ENCODE measurements at regions not wholly inside any gene's neighbourhood (a gene's known extent, or its start where the extent isn't known, plus 50 kb on each side); places are given as distances from the start of the nearest gene placed in this dataset.

DNA sequence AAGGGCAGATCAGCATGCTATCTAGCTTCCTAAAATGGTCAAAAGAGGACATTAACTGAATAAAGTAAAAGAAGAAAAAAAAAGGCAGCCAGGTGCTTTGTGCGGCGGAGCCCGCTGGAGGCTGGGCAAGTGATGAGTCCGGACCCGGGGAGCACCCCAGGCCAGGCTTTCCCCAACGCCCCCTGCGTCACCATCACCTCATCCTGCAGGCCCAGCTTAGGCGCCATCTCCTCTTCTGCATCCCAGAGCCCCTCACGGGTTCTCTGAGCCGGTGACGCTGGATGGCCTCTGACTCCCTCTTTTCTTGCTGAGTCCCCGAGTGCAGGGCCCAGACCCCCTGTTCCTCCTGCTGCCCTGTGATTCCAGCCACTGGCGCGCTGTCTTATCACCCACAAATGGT, 250.1 kb downstream of the TBXT start:
- H3K27me3 ChIP-seq (ENCODE audit: insufficient read depth, poor library complexity, severe bottlenecking) = no peaks in the 10 kb centered on the region
- DNase-seq (ENCODE audit: low read depth in 1 of 2, low spot score in 1 of 2) = no peak
- TF ChIP-seq POLR2AphosphoS5 (IDR thresholded peaks at IDR 0.05; ENCODE audit: low read depth) (no peak), REST (IDR thresholded peaks at IDR 0.05; ENCODE audit: insufficient replicate concordance, low read depth) (no peak), GABPA (IDR thresholded peaks at IDR 0.05; ENCODE audit: low read depth) (no peak), SPI1 (IDR thresholded peaks at IDR 0.05; ENCODE audit: borderline replicate concordance, low read depth) (no peak)
- TF ChIP-seq, protein P1, sequence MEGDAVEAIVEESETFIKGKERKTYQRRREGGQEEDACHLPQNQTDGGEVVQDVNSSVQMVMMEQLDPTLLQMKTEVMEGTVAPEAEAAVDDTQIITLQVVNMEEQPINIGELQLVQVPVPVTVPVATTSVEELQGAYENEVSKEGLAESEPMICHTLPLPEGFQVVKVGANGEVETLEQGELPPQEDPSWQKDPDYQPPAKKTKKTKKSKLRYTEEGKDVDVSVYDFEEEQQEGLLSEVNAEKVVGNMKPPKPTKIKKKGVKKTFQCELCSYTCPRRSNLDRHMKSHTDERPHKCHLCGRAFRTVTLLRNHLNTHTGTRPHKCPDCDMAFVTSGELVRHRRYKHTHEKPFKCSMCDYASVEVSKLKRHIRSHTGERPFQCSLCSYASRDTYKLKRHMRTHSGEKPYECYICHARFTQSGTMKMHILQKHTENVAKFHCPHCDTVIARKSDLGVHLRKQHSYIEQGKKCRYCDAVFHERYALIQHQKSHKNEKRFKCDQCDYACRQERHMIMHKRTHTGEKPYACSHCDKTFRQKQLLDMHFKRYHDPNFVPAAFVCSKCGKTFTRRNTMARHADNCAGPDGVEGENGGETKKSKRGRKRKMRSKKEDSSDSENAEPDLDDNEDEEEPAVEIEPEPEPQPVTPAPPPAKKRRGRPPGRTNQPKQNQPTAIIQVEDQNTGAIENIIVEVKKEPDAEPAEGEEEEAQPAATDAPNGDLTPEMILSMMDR (IDR thresholded peaks at IDR 0.05; ENCODE audit: insufficient read depth, low read length) = no peak
- H3K27ac ChIP-seq (replicated peaks) = no peak overlapping the region
- no peak overlapping the region for H3K4me3 ChIP-seq (replicated peaks; ENCODE audit: insufficient read depth, low read length)

DNA sequence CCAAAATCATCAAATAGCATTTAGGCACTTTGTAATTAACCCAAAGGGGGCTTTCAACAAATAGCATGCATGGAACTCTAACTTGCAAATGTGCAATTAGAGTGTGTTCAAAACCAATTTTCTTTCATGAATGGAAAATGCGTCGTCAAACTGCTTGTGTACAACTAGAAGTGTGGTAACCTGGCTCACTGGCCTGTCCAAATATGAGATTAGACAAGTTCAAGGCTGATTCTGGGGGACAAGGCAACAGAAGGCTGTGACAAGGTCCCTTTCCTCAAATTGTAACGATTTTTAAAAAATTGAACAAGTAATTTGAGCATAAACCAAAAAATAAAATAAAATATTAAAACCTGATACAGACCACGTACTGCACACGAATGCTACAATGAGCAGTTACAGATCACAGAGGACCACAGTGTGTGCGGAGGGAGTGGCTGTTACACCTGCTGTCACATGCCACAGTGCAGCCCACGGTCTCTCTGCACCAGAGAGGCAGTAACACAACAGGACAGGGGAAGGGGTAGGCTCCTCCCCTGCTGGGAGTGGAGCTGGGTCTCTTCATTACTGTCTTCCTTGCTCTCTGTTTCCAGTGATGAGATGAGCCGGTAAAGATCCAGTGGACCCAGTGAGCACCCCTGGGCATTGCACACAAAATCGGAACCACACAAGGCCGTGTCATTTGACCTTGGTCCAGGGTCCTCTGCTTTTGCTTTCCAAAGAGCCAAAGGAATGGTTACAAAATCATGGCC, 252.2 kb upstream of the PDE10A start:
- TF ChIP-seq GABPA (IDR thresholded peaks at IDR 0.05; ENCODE audit: low read depth) = no peak
- no peak for TF ChIP-seq REST (IDR thresholded peaks at IDR 0.05; ENCODE audit: insufficient replicate concordance, low read depth)
- TF ChIP-seq SPI1 (IDR thresholded peaks at IDR 0.05; ENCODE audit: borderline replicate concordance, low read depth) = no peak
- TF ChIP-seq, protein P1 (IDR thresholded peaks at IDR 0.05; ENCODE audit: insufficient read depth, low read length) = no peak
- no peak for TF ChIP-seq POLR2AphosphoS5 (IDR thresholded peaks at IDR 0.05; ENCODE audit: low read depth)
- Histone ChIP-seq H3K27me3 (ENCODE audit: insufficient read depth, poor library complexity, severe bottlenecking) (no peaks in the 10 kb centered on the region), H3K27ac (replicated peaks) (no peak overlapping the region), H3K4me3 (replicated peaks; ENCODE audit: insufficient read depth, low read length) (no peak overlapping the region)
- no peak for DNase-seq (ENCODE audit: low read depth in 1 of 2, low spot score in 1 of 2)

DNA sequence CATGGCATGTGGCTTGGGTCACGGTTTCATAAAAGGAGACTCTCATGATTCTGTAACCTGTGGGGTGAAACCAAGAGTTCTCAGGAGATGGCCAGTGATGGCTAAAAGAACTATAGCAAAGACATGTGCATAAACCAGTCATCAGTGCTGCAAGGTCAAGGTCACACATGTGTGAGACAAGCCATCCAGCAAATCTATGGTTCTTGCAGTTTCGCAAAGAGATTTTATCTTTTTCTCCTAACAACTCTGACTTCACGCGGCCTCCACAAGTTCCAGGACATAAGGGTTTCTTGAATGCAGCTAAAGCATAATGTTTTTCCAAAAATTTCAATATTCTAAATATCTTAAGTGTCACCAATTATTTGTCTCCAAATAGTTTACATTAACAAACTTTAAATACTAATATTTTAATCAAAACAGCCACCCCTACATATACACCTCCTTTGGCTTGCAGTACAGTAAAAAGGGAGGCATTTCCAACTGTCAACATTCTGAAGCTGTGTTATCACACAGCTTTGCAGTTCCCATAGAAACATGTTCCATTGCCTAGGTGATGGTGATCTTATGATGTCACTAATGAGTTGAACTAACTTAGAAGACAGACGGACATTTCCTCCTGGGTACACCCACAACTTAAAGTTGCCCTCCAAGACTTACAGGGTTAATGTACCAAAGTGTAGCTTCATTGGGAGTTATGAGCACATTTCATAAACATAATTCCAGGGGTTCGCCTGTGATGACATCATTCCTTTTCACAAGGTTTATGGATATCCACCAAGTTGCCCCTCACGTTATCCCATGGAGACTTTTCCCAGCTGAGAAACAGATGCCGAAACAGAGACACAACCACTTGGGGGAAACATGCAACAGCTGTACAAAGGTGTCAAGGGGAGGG, 250.9 kb upstream of the PDE10A start:
- H3K27me3 ChIP-seq (ENCODE audit: insufficient read depth, poor library complexity, severe bottlenecking) = no peaks in the 10 kb centered on the region
- TF ChIP-seq POLR2AphosphoS5 (IDR thresholded peaks at IDR 0.05; ENCODE audit: low read depth) = no peak
- TF ChIP-seq REST (IDR thresholded peaks at IDR 0.05; ENCODE audit: insufficient replicate concordance, low read depth) = no peak
- no peak for TF ChIP-seq GABPA (IDR thresholded peaks at IDR 0.05; ENCODE audit: low read depth)
- TF ChIP-seq SPI1 (IDR thresholded peaks at IDR 0.05; ENCODE audit: borderline replicate concordance, low read depth) = no peak
- TF ChIP-seq, protein P1 (IDR thresholded peaks at IDR 0.05; ENCODE audit: insufficient read depth, low read length) = no peak
- no peak overlapping the region for H3K27ac ChIP-seq (replicated peaks)
- no peak for DNase-seq (ENCODE audit: low read depth in 1 of 2, low spot score in 1 of 2)
- no peak overlapping the region for H3K4me3 ChIP-seq (replicated peaks; ENCODE audit: insufficient read depth, low read length)

All from HL-60 (cell line).